Ectodermal cell (in vitro differentiated cells): ENCODE measurements at regions not wholly inside any gene's neighbourhood (a gene's known extent, or its start where the extent isn't known, plus 50 kb on each side); places are given as distances from the start of the nearest gene placed in this dataset.

ENCODE experiments used
- H3K27ac ChIP-seq: 2 replicates; pipeline ENCODE4 v1.7.0; 2013; ENCODE audit warnings: mild to moderate bottlenecking, low read depth, low read length; ENCODE audit not compliant: insufficient read depth, poor library complexity, severe bottlenecking
- H3K27me3 ChIP-seq: 2 replicates; pipeline ENCODE4 v1.7.0; 2013; ENCODE audit warnings: mild to moderate bottlenecking, low read length; ENCODE audit not compliant: insufficient read depth, control insufficient read depth, poor library complexity, severe bottlenecking
- H3K36me3 ChIP-seq: one replicate; pipeline ENCODE4 v1.7.0; 2013; ENCODE audit warnings: low read length; ENCODE audit not compliant: control insufficient read depth, insufficient read depth
- H3K4me1 ChIP-seq: one replicate; pipeline ENCODE4 v1.7.0; 2013; ENCODE audit warnings: low read length; ENCODE audit not compliant: control insufficient read depth, insufficient read depth
- H3K4me3 ChIP-seq: 2 replicates; pipeline ENCODE4 v1.7.0; 2013; ENCODE audit warnings: low read depth, low read length, control low read depth; ENCODE audit not compliant: insufficient read depth
- H3K9me3 ChIP-seq: 2 replicates; pipeline ENCODE4 v1.7.0; 2013; ENCODE audit warnings: mild to moderate bottlenecking, low read length, moderate library complexity; ENCODE audit not compliant: control insufficient read depth
- WGBS, 2 experiments: methylation state at CpG; one replicate each; pipeline ENCODE4 v1.1.7; 2013; ENCODE audit warnings: missing lambda C conversion rate in 2 of 2; 5-methylcytosine and 5-hydroxymethylcytosine counted together

DNA sequence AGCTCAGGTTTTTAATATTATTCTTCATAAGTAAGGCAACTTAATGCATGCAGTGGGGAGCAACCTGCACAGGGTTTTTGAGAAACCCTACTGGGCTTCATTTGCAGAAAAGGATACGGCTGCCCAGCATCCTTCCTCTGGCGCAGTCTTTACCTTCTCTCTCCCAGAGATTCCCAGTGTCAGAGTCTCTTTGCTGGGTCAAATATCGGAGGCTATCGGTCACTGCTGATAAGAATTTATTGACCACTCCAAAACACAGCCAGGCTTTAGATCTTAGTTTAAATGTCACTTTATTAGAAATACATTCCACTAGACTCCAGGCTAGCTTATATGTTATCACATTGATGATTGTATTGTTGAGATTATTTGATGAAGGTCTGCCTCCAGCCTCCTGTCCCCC lies 147.2 kb upstream of the CPSF6 start:
- Histone ChIP-seq H3K9me3 (no peaks in the 10 kb centered on the region), H3K4me3 (no peak overlapping the region), H3K4me1 (peaks cover 18% of the 10 kb centered on the region), H3K27me3 (no peaks in the 10 kb centered on the region), H3K27ac (no peak overlapping the region), H3K36me3 (no peaks in the 10 kb centered on the region)
- 97% methylated on average over 4 of the region's 4 CpGs for WGBS, 2 experiments

DNA sequence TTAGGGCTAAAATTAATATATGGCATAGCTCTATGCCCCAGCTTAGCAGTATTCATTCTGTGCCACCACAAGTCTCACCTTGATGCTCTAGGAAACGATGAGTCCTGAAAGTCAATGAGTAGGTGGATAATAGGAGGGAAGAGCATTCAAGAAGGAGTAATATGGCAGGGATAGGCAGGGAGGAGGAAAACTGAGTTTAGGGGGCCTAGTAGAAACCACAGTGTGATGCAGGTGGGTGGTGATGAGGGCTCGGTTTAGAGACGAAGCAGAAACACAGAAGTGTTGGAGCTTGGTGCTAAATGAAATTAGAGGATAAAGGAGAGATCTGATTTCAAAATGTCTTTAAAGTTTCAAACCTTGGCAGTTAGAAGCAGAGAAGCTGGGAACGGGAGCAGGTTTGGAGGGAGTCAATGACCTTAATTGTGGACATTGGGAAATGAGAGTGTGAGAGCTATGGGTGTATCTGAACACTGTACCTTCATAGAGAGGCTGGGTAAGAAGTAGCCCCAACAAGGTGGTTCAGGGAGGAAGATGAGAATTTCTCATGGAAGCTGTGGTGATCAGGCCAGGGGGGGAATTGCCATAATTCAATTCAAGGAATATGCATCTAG lies 144.7 kb upstream of the CPSF6 start:
- Histone ChIP-seq H3K27me3 (no peaks in the 10 kb centered on the region), H3K4me3 (no peak overlapping the region), H3K27ac (no peak overlapping the region), H3K36me3 (no peaks in the 10 kb centered on the region), H3K9me3 (no peaks in the 10 kb centered on the region), H3K4me1 (peaks cover 30% of the 10 kb centered on the region)
- WGBS, 2 experiments = 68 to 73% methylated on average over 4 of the region's 4 CpGs

- Histone ChIP-seq H3K27ac (no peak overlapping the region), H3K9me3 (no peaks in the 10 kb centered on the region)
- 95% methylated on average over 9 of the region's 9 CpGs for WGBS, 2 experiments
These were observed 143.4 kb upstream of the CPSF6 start for GRCh38 chr12:69095765-69096477.

GRCh38 chr12:69096669-69097335 lies 142.6 kb upstream of the CPSF6 start:
- Histone ChIP-seq H3K27ac (peak overlapping the region; percentile 50), H3K36me3 (no peaks in the 10 kb centered on the region), H3K4me3 (no peak overlapping the region), H3K4me1 (peaks cover 19% of the 10 kb centered on the region), H3K9me3 (no peaks in the 10 kb centered on the region), H3K27me3 (no peaks in the 10 kb centered on the region)
- 65 to 79% methylated on average over 1 of the region's 1 CpG for WGBS, 2 experiments

More at GRCh38 chr12:69095765-69096477, 143.4 kb upstream of the CPSF6 start:
- Histone ChIP-seq H3K4me1 (peaks cover 23% of the 10 kb centered on the region), H3K27me3 (no peaks in the 10 kb centered on the region), H3K36me3 (no peaks in the 10 kb centered on the region), H3K4me3 (no peak overlapping the region)

DNA sequence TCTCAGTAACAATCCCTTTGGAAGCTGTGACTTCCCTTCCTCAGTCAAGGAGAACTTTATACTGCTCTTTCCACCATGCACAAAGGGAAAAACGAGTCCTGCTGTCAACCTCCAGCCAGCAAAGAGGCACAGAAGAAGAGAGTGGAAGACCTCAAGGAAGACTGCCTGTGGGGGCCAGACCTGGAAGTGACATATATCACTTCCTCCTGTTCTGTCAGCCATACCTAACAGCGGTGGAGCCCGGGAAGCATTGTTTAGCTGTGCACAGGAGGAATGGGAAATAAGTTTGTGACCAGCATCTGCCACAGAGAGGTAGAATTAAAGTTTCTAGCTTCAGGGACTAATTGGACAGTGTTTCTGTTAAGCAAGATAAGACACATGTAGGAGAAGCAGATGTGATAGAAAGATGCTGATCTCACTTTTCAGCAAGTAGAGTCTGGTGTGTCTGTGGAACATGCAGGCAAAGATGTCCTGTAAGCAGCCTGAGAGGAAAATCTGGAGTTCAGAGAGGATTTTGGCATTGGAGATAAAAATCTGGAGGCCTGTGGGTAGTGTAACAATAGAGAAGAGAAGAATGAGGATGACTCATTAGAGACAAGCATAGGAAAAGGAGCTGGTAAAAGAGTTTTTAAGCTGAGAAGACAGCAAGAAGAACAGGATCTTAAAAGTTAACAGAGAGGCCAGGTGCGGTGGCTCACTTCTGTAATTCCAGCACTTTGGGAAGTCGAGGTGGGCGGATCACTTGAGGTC lies 141.6 kb upstream of the CPSF6 start:
- Histone ChIP-seq H3K4me1 (peaks cover 19% of the 10 kb centered on the region), H3K27me3 (no peaks in the 10 kb centered on the region), H3K27ac (peak overlapping the region; percentile 50), H3K4me3 (no peak overlapping the region), H3K9me3 (no peaks in the 10 kb centered on the region), H3K36me3 (no peaks in the 10 kb centered on the region)
- WGBS, 2 experiments = 79 to 85% methylated on average over 6 of the region's 6 CpGs

DNA sequence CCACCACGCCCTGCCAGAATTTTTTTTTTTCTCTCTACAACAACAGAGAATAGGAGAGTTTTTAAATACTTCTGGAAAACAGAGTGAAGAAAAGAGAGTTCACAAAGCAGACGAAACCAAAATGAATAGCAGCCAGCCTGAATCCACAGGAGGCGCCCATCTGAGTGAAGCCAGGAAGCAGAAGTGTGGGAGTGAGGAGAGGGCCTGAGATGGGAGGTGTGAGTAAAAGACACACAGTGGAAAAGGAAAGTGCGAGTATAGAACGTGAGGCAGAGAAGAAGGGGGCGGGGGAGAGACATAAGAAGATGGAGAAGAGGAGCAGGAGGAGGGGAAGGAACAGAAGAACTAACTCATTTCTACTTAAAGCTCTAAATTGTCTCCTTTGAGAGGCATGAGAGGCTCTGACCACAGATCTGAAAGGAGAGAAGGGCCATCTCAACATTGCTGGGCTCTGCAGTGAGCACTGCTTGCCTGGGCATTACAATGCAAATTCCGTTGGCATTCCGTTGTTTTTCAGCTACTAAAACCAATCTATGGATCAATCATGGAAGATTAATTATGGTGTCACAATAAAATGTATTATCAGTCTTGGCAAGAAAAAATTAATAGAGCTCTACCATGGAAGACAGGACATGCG lies 140.1 kb upstream of the CPSF6 start:
- Histone ChIP-seq H3K36me3 (no peaks in the 10 kb centered on the region), H3K27ac (no peak overlapping the region)
- WGBS, 2 experiments = 46 to 59% methylated on average over 8 to 9 of the region's 9 CpGs

DNA sequence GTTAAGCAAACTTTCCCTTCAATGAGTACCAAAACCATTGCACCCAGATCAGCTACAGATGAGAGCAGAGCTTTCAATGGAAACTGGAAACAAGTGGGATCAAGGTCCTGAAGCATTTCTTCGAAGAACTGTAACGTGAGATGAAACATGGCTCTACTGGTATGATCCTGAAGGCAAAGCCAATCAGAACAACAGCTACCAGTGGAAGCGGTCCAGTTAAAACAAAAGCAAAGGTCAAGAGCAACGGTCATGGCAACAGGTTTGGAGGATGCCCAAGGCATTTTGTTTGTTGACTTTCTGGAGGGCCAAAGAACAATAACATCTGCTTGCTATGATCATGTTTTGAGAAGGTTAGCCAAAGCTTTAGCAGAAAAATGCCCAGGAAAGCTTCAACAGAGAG lies 137.9 kb upstream of the CPSF6 start:
- Histone ChIP-seq H3K36me3 (no peaks in the 10 kb centered on the region), H3K4me1 (peaks cover 23% of the 10 kb centered on the region), H3K27me3 (no peaks in the 10 kb centered on the region), H3K9me3 (no peaks in the 10 kb centered on the region), H3K4me3 (no peak overlapping the region), H3K27ac (no peak overlapping the region)
- 98% methylated on average over 4 of the region's 4 CpGs for WGBS, 2 experiments

More for the DNA sequence above, 140.1 kb upstream of the CPSF6 start:
- Histone ChIP-seq H3K4me1 (peaks cover 19% of the 10 kb centered on the region), H3K4me3 (no peak overlapping the region), H3K9me3 (no peaks in the 10 kb centered on the region), H3K27me3 (no peaks in the 10 kb centered on the region)

DNA sequence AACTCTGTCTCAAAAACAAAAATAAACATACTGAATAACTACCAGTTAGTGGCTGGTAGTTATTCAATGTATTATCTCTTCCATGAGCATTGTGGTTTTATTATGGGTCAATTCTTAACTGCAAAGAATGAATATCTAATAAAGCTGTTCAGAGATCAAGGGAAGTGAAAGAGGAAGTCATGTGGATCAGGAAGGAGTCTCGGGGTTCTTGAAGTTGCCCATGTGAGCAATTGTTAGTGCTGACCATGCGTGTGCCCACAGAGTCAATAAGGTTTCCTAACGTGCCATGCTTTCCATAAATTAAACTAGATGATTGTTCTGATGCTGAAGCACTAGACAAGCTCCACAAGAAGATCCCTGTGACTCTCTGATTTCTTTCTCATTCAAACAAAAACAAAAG lies 136.5 kb upstream of the CPSF6 start:
- H3K4me3 ChIP-seq = no peak overlapping the region
- H3K27ac ChIP-seq = no peak overlapping the region
- no peaks in the 10 kb centered on the region for H3K9me3 ChIP-seq
- H3K4me1 ChIP-seq = peaks cover 11% of the 10 kb centered on the region
- no peaks in the 10 kb centered on the region for H3K36me3 ChIP-seq
- 90 to 99% methylated on average over 3 of the region's 3 CpGs for WGBS, 2 experiments
- H3K27me3 ChIP-seq = no peaks in the 10 kb centered on the region

- H3K4me1 ChIP-seq = peaks cover 7% of the 10 kb centered on the region
- H3K27me3 ChIP-seq = no peaks in the 10 kb centered on the region
- H3K36me3 ChIP-seq = no peaks in the 10 kb centered on the region
- H3K27ac ChIP-seq = no peak overlapping the region
- no peak overlapping the region for H3K4me3 ChIP-seq
- no peaks in the 10 kb centered on the region for H3K9me3 ChIP-seq
- 92 to 94% methylated on average over 3 of the region's 3 CpGs for WGBS, 2 experiments
These were observed 134.0 kb upstream of the CPSF6 start for GRCh38 chr12:69105101-69105962.
